Muscle layer of colon (tissue), 2 donors: ENCODE measurements at regions not wholly inside any gene's neighbourhood (a gene's known extent, or its start where the extent isn't known, plus 50 kb on each side); places are given as distances from the start of the nearest gene placed in this dataset.

Source experiments
- H3K27ac ChIP-seq: one replicate; pipeline ENCODE4 v1.7.0; 2013; ENCODE audit warnings: low read depth, mild to moderate bottlenecking, low read length, moderate library complexity
- H3K27me3 ChIP-seq, 2 donors: one replicate each; pipeline ENCODE4 v1.7.0; 2013; ENCODE audit warnings: low read length in 2 of 2, mild to moderate bottlenecking in 2 of 2; ENCODE audit not compliant: insufficient read depth in 2 of 2, control insufficient read depth in 1 of 2
- H3K36me3 ChIP-seq: one replicate; pipeline ENCODE4 v1.7.0; 2013; ENCODE audit warnings: mild to moderate bottlenecking, low read length; ENCODE audit not compliant: insufficient read depth
- H3K4me1 ChIP-seq: one replicate; pipeline ENCODE4 v1.7.0; 2013; ENCODE audit warnings: mild to moderate bottlenecking, low read length; ENCODE audit not compliant: insufficient read depth
- H3K4me3 ChIP-seq, 2 donors: one replicate each; pipeline ENCODE4 v1.7.0; 2013; ENCODE audit warnings: low read length in 2 of 2, low read depth in 1 of 2, mild to moderate bottlenecking in 1 of 2, moderate library complexity in 1 of 2
- H3K9ac ChIP-seq: one replicate; pipeline ENCODE4 v1.7.0; 2013; ENCODE audit warnings: low read length
- H3K9me3 ChIP-seq: one replicate; pipeline ENCODE4 v1.7.0; 2013; ENCODE audit warnings: mild to moderate bottlenecking, low read length
- donor health status: abdominal sarcoma.
- donor health status: Adenocarcinoma of cecum.

DNA sequence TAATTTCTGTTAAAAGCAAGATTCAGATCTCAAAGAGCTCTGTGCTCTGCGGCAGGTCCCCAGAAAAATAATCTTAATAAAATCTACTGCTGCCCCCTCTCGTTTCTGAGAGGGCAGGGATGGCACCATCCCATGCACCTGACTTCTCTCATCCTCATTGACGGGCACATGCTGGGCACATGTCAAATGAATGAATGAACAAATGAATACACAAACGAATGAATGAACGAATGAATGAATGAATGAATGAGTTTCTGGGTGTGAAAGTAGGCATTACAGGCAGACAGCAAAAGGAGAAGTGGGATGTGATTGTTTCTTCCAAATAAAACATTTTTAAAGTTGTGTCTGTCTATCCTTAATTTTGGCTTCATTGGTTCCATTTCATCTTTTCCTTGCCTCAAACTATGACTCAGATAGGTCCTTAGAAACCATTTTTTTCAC, 398.1 kb upstream of the PRKCQ start:
- Histone ChIP-seq H3K9me3 (no peaks in the 10 kb centered on the region), H3K27me3 (no peaks in the 10 kb centered on the region), H3K36me3 (no peaks in the 10 kb centered on the region), H3K4me3 (no peak overlapping the region), H3K9ac (no peak overlapping the region), H3K27ac (no peak overlapping the region), H3K4me1 (no peaks in the 10 kb centered on the region)

DNA sequence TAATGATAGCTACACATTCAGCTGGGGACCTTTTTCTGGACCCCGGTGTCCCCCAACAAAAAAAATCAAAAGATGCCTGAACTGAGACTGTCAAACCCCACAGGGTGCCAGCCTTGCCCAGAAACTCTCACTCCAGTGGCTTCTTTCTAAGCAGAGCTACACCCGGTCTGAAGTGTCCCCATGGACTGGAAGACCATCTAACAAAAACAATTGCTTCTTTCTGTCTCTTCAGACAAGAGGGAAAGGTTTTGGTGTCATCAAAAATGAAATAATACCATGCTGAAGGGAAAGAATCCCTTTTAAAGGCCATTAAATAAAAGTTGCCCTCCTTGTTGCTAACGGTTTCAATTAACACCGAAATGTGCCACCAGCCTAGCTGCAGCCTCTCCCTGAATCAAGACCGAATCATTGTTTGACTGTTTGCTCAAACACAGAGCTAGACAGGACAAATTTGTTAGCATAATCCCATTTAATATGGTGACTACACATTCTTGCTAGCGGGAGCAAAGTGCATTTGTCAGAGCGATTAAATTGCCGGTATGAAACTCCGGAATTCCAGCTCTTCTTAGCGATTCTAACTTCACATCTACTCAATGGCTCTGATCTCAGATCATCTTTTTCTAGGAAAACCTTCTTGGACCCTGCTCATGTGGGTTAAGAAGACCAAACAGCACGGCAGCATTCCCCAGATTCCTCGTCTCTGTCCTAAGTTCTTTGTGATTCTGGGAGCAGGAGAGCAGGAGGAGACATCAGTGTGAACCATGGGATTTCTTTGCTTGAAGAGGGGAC, 397.5 kb upstream of the PRKCQ start:
- Histone ChIP-seq H3K27ac (no peak overlapping the region), H3K9me3 (no peaks in the 10 kb centered on the region), H3K4me1 (no peaks in the 10 kb centered on the region), H3K36me3 (no peaks in the 10 kb centered on the region), H3K4me3 (no peak overlapping the region), H3K27me3 (no peaks in the 10 kb centered on the region), H3K9ac (no peak overlapping the region)

- H3K9ac ChIP-seq, result no peak overlapping the region
- H3K27ac ChIP-seq, result no peak overlapping the region
- H3K4me3 ChIP-seq, result no peak overlapping the region
- no peaks in the 10 kb centered on the region for H3K36me3 ChIP-seq
- H3K4me1 ChIP-seq, result no peaks in the 10 kb centered on the region
- no peaks in the 10 kb centered on the region for H3K9me3 ChIP-seq
- H3K27me3 ChIP-seq, result no peaks in the 10 kb centered on the region
These were observed 393.8 kb upstream of the PRKCQ start for GRCh38 chr10:6973899-6974298.

GRCh38 chr10:6972226-6972625, 392.1 kb upstream of the PRKCQ start:
- no peak overlapping the region for H3K4me3 ChIP-seq
- H3K27ac ChIP-seq, result no peak overlapping the region
- H3K9me3 ChIP-seq, result no peaks in the 10 kb centered on the region
- H3K36me3 ChIP-seq, result no peaks in the 10 kb centered on the region
- no peaks in the 10 kb centered on the region for H3K27me3 ChIP-seq
- no peak overlapping the region for H3K9ac ChIP-seq
- H3K4me1 ChIP-seq, result no peaks in the 10 kb centered on the region

- no peaks in the 10 kb centered on the region for H3K27me3 ChIP-seq
- H3K36me3 ChIP-seq, result no peaks in the 10 kb centered on the region
- H3K4me1 ChIP-seq, result no peaks in the 10 kb centered on the region
- no peak overlapping the region for H3K4me3 ChIP-seq
- no peaks in the 10 kb centered on the region for H3K9me3 ChIP-seq
- no peak overlapping the region for H3K27ac ChIP-seq
- no peak overlapping the region for H3K9ac ChIP-seq
These were observed 389.6 kb upstream of the PRKCQ start for GRCh38 chr10:6969659-6970058.

- Histone ChIP-seq H3K9ac (no peak overlapping the region), H3K27ac (no peak overlapping the region), H3K9me3 (no peaks in the 10 kb centered on the region), H3K36me3 (no peaks in the 10 kb centered on the region), H3K4me1 (no peaks in the 10 kb centered on the region), H3K4me3 (no peak overlapping the region), H3K27me3 (no peaks in the 10 kb centered on the region)
These were observed 384.5 kb upstream of the PRKCQ start for GRCh38 chr10:6964543-6964942.

- H3K9ac ChIP-seq, result no peak overlapping the region
- H3K27ac ChIP-seq, result no peak overlapping the region
- H3K27me3 ChIP-seq, result no peaks in the 10 kb centered on the region
- H3K4me3 ChIP-seq, result no peak overlapping the region
- H3K9me3 ChIP-seq, result no peaks in the 10 kb centered on the region
- no peaks in the 10 kb centered on the region for H3K4me1 ChIP-seq
- H3K36me3 ChIP-seq, result no peaks in the 10 kb centered on the region
These were observed 382.5 kb upstream of the PRKCQ start for GRCh38 chr10:6962576-6962975.

- Histone ChIP-seq H3K27ac (no peak overlapping the region), H3K36me3 (no peaks in the 10 kb centered on the region), H3K27me3 (no peaks in the 10 kb centered on the region), H3K4me1 (peaks cover 2% of the 10 kb centered on the region), H3K4me3 (no peak overlapping the region), H3K9me3 (no peaks in the 10 kb centered on the region), H3K9ac (no peak overlapping the region)
These were observed 378.6 kb upstream of the PRKCQ start for GRCh38 chr10:6958711-6959110.

- no peak overlapping the region for H3K4me3 ChIP-seq
- H3K9me3 ChIP-seq, result no peaks in the 10 kb centered on the region
- no peak overlapping the region for H3K9ac ChIP-seq
- no peak overlapping the region for H3K27ac ChIP-seq
- H3K36me3 ChIP-seq, result no peaks in the 10 kb centered on the region
- no peaks in the 10 kb centered on the region for H3K27me3 ChIP-seq
- H3K4me1 ChIP-seq, result peaks cover 7% of the 10 kb centered on the region
These were observed 378.2 kb upstream of the PRKCQ start for GRCh38 chr10:6958254-6958653.

DNA sequence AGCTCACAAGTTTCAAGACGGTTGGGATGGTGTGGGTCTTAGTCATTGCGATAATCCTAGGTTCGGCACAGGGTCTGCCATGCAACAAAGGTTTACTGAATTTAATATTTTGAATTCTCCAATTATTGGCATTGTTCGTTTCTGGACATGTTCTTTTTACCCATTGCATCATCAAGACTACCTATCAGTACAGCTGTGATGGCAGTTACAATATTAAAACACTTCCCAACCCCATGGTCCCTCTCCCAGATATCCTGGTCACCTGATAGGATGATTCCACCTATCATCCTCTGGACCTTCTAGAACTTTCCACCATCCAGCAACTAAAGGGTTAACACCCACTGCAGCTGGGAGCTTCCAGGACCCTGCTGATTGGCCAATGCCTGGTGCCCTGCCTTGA, 377.8 kb upstream of the PRKCQ start:
- H3K27ac ChIP-seq, result no peak overlapping the region
- no peaks in the 10 kb centered on the region for H3K27me3 ChIP-seq
- H3K9ac ChIP-seq, result no peak overlapping the region
- no peaks in the 10 kb centered on the region for H3K9me3 ChIP-seq
- peaks cover 8% of the 10 kb centered on the region for H3K4me1 ChIP-seq
- H3K4me3 ChIP-seq, result no peak overlapping the region
- no peaks in the 10 kb centered on the region for H3K36me3 ChIP-seq

DNA sequence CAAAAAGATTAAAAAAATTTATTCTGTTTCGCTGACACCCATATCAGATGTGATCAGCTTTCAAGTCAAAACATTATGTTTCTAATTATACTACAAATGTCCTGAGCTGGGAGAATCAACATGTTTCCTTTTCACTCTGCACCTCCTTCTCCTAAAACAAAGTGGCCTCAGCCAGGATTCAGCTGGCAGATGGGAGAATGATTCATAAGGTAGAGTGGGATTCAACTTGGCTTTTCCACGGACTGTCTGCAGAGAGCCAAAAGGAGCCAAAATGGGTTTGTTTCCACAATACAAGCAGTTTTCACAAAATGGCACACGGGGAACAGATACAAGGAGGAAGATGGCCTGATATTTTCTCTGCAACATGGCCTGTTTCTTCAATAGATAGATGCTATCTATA, 376.5 kb upstream of the PRKCQ start:
- peaks cover 8% of the 10 kb centered on the region for H3K4me1 ChIP-seq
- H3K36me3 ChIP-seq, result no peaks in the 10 kb centered on the region
- no peaks in the 10 kb centered on the region for H3K9me3 ChIP-seq
- no peak overlapping the region for H3K27ac ChIP-seq
- no peaks in the 10 kb centered on the region for H3K27me3 ChIP-seq
- H3K4me3 ChIP-seq, result no peak overlapping the region
- no peak overlapping the region for H3K9ac ChIP-seq

GRCh38 chr10:6953271-6953801, 373.3 kb upstream of the PRKCQ start:
- H3K9ac ChIP-seq, result no peak overlapping the region
- no peak overlapping the region for H3K27ac ChIP-seq
- H3K4me1 ChIP-seq, result peaks cover 8% of the 10 kb centered on the region
- no peaks in the 10 kb centered on the region for H3K36me3 ChIP-seq
- H3K27me3 ChIP-seq, result no peaks in the 10 kb centered on the region
- H3K9me3 ChIP-seq, result no peaks in the 10 kb centered on the region
- H3K4me3 ChIP-seq, result no peak overlapping the region
